HepG2 (cell line): ENCODE measurements at regions not wholly inside any gene's neighbourhood (a gene's known extent, or its start where the extent isn't known, plus 50 kb on each side); places are given as distances from the start of the nearest gene placed in this dataset.

Experiments used
- ATAC-seq: fragments of 200-7000 bp; cut with Tn5 transposase; 3 replicates; pipeline ENCODE4 v1.9.1; 2020; ENCODE audit warnings: mild to moderate bottlenecking, moderate library complexity
- BruUV-seq: library from RNA; stranded (reverse); fragments of 400-500 nt; replicated peaks from 2 replicates; lab custom pipeline; 2021; lab: Mats Ljungman, UMichigan
- CTCF ChIA-PET: fragments of 300-600 bp; formaldehyde crosslinking; extraction: SDS; loops from one replicate; lab custom pipeline; 2021; ENCODE audit warnings: low total read pairs, inconsistent platforms, low intra/inter-chr PET ratio; lab: Yijun Ruan, JAX
- POLR2A ChIA-PET: fragments of 350-600 bp; sonication (Branson Sonifier 250); formaldehyde crosslinking; loops from one replicate; lab custom pipeline; 2020; ENCODE audit warnings: antibody characterized with exemption, inconsistent platforms; lab: Yijun Ruan, JAX
- DNase-seq: peaks from one replicate; pipeline ENCODE4 v3.0.0-alpha.2; 2015; ENCODE audit warnings: low spot score
- FAIRE-seq: peaks from 3 replicates; lab custom pipeline; 2011; peaks lifted over from hg19 to GRCh38; lab: Jason Lieb, UNC
- H2AFZ ChIP-seq: one replicate; pipeline ENCODE4 v1.6.1; 2011; ENCODE audit warnings: low read length, inconsistent platforms
- H3K27ac ChIP-seq: fragments of 300-600 bp; 3 replicates; pipeline ENCODE4 v1.8.0; 2011; ENCODE audit warnings: mixed run types, mild to moderate bottlenecking, mixed read lengths, low read length, inconsistent platforms; ENCODE audit not compliant: insufficient read depth; ENCODE audit errors: extremely low read length
- H3K27me3 ChIP-seq, 2 experiments: fragments of 200-600 bp in 1 of 2; 2 replicates in 1 of 2; 3 replicates in 1 of 2; pipeline versions ENCODE4 v1.6.0 to v1.8.0; 2011; ENCODE audit warnings: low read length in 2 of 2, mild to moderate bottlenecking in 2 of 2, moderate library complexity in 2 of 2, inconsistent platforms in 1 of 2; ENCODE audit not compliant: insufficient read depth in 2 of 2, control insufficient read depth in 1 of 2
- H3K36me3 ChIP-seq, 2 experiments: fragments of 200-600 bp in 1 of 2; replicated peaks in 1 of 2; 2 replicates in 1 of 2; 3 replicates in 1 of 2; pipeline versions ENCODE4 v1.5.1 to v1.8.0; 2011; ENCODE audit warnings: low read length in 2 of 2, inconsistent platforms in 1 of 2; ENCODE audit not compliant: insufficient read depth in 2 of 2, control insufficient read depth in 1 of 2
- H3K4me1 ChIP-seq: 2 replicates; pipeline ENCODE4 v1.5.1; 2012; ENCODE audit warnings: low read length, inconsistent platforms; ENCODE audit not compliant: insufficient read depth
- H3K4me2 ChIP-seq: 2 replicates; pipeline ENCODE4 v1.6.0; 2011; ENCODE audit warnings: low read depth, low read length, inconsistent platforms
- H3K4me3 ChIP-seq, 3 experiments: fragments of 200-600 bp in 1 of 3; sonication (generic), shearing (Covaris generic) in 1 of 3; replicated peaks in 1 of 3; 2 replicates each; pipeline ENCODE4 v1.5.1; 2011 to 2016; ENCODE audit warnings: low read length in 3 of 3, inconsistent platforms in 2 of 3, low read depth in 2 of 3, mild to moderate bottlenecking in 2 of 3, control low read depth in 1 of 3, mixed read lengths in 1 of 3; ENCODE audit not compliant: insufficient read depth in 1 of 3
- H3K79me2 ChIP-seq: one replicate; pipeline ENCODE4 v1.6.1; 2011; ENCODE audit warnings: low read length, inconsistent platforms; ENCODE audit not compliant: insufficient read depth
- H3K9ac ChIP-seq: 2 replicates; pipeline ENCODE4 v1.6.0; 2011; ENCODE audit warnings: mild to moderate bottlenecking, low read depth, low read length, inconsistent platforms; ENCODE audit not compliant: insufficient read depth
- H3K9me3 ChIP-seq: 2 replicates; pipeline ENCODE4 v1.5.1; 2012; ENCODE audit warnings: mild to moderate bottlenecking, low read length
- H4K20me1 ChIP-seq: 2 replicates; pipeline ENCODE4 v1.6.0; 2011; ENCODE audit warnings: inconsistent platforms, mild to moderate bottlenecking, low read length, moderate library complexity; ENCODE audit not compliant: insufficient read depth
- NFRKB ChIP-seq: fragments of 450-650 bp; IDR thresholded peaks from 2 replicates; pipeline ENCODE4 v1.6.1; 2017
- ZFAT ChIP-seq: sonication (generic); formaldehyde crosslinking; conservative IDR thresholded peaks from 2 replicates; pipeline ENCODE4 v1.8.1; 2023; ENCODE audit warnings: missing genetic modification reagents, inconsistent platforms
- ZNF251 ChIP-seq: sonication (generic); formaldehyde crosslinking; IDR thresholded peaks from 2 replicates; pipeline ENCODE4 v1.9.0; 2021; ENCODE audit warnings: mild to moderate bottlenecking, missing genetic modification reagents
- ZNF468 ChIP-seq: sonication (generic); formaldehyde crosslinking; IDR thresholded peaks from 2 replicates; pipeline ENCODE4 v1.8.0; 2022; ENCODE audit warnings: mild to moderate bottlenecking, moderate library complexity, missing genetic modification reagents
- ZNF484 ChIP-seq: sonication (generic); formaldehyde crosslinking; IDR thresholded peaks from 2 replicates; pipeline ENCODE4 v1.5.1; 2020; ENCODE audit warnings: mild to moderate bottlenecking, low read depth, missing genetic modification reagents, borderline replicate concordance
- ZNF556 ChIP-seq: sonication (generic); formaldehyde crosslinking; IDR thresholded peaks from 2 replicates; pipeline ENCODE4 v1.4.0; 2020; ENCODE audit warnings: mild to moderate bottlenecking, missing genetic modification reagents, borderline replicate concordance
- ZNF891 ChIP-seq: sonication (generic); formaldehyde crosslinking; IDR thresholded peaks from 2 replicates; pipeline ENCODE4 v1.5.0; 2020; ENCODE audit warnings: mild to moderate bottlenecking, missing genetic modification reagents
- ZSCAN9 ChIP-seq: IDR thresholded peaks from 2 replicates; pipeline ENCODE4 v1.6.1; 2016; ENCODE audit warnings: borderline replicate concordance
- WGBS: methylation state at CpG from one replicate; pipeline ENCODE4 v1.1.6; 2017; ENCODE audit warnings: low lambda C conversion rate; 5-methylcytosine and 5-hydroxymethylcytosine counted together
- in situ Hi-C: cut with HindIII; loops from 2 replicates; pipeline ENCODE4 v1.10.0; 2017; ENCODE audit warnings: low pct_unique_long_range_greater_than_20kb; ENCODE audit not compliant: extremely low pct_ligation_motif_present
- intact Hi-C: fragments of 100-400 bp; cut with micrococcal nuclease; formaldehyde crosslinking; loops from one replicate; pipeline ENCODE4 v1.10.0; 2022; ENCODE audit not compliant: unreplicated experiment
- TF ChIP-seq, protein P1 (sequence below): sonication (generic); formaldehyde crosslinking; IDR thresholded peaks from 2 replicates; pipeline ENCODE4 v1.5.0; 2020; ENCODE audit warnings: mild to moderate bottlenecking, missing genetic modification reagents, borderline replicate concordance
- TF ChIP-seq, protein P2 (sequence below): sonication (generic); formaldehyde crosslinking; IDR thresholded peaks from 2 replicates; pipeline ENCODE4 v1.4.0; 2020; ENCODE audit warnings: missing genetic modification reagents
- TF ChIP-seq, protein P3 (sequence below): sonication (generic); formaldehyde crosslinking; IDR thresholded peaks from 2 replicates; pipeline ENCODE4 v1.5.0; 2020; ENCODE audit warnings: missing genetic modification reagents

DNA sequence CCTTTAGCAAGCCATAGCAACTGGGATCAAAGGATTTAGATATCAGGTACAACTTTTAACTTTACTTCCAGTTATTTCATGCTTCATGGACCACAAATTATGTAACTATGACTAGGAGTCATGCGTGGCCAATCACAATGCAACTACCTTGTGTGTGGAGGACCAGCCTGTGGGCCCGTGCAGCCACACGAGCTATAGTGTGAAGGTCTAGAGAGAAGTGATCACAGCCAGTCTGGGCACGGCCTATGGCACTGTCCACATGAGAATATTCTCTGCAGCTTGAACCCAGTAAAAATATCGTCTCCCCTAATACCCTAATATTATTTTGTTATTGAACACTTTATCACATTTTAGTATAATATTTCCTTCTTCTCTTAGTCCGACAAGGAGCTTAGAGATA is 464.9 kb upstream of the MIR17HG start (continued):
- TF ChIP-seq, protein P1, sequence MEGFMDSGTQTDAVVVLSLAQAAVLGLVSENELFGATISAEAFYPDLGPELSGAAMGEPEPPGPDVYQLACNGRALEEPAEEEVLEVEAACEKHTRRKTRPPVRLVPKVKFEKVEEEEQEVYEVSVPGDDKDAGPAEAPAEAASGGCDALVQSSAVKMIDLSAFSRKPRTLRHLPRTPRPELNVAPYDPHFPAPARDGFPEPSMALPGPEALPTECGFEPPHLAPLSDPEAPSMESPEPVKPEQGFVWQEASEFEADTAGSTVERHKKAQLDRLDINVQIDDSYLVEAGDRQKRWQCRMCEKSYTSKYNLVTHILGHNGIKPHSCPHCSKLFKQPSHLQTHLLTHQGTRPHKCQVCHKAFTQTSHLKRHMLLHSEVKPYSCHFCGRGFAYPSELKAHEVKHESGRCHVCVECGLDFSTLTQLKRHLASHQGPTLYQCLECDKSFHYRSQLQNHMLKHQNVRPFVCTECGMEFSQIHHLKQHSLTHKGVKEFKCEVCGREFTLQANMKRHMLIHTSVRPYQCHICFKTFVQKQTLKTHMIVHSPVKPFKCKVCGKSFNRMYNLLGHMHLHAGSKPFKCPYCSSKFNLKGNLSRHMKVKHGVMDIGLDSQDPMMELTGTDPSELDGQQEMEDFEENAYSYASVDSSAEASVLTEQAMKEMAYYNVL = no peak
- TF ChIP-seq ZSCAN9 = no peak
- TF ChIP-seq, all 625 proteins: peak for 0

DNA sequence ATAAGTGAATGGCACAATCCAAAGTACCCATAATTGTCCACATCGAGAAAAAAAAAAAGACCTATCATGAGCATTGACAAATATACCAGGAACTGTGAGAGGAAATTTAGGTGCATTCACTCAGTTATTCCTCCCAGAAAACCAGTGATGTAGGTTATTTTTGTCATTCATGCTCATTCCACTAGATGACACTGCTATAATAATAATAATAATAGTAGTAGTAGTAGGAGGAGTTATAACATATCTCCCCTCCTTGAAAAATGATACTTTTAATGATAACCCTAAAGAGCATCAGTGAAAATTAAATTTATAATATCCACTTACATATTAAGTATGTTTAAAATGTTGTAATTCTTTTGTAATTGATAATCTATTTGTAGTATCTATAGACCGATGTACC is 463.9 kb upstream of the MIR17HG start:
- BruUV-seq = no TSS peak
- ChIA-PET CTCF (no interaction called here), POLR2A (no interaction called here)
- H3K36me3 ChIP-seq = no peaks in the 10 kb centered on the region
- WGBS = 23% methylated on average over 2 of the region's 2 CpGs
- FAIRE-seq (no peak), ATAC-seq (no peak)
- in situ Hi-C loops = no loop called here
- H3K79me2 ChIP-seq = no peaks in the 10 kb centered on the region
- H3K27ac ChIP-seq = no peak overlapping the region
- no peak overlapping the region for H3K4me3 ChIP-seq
- no peaks in the 10 kb centered on the region for H3K27me3 ChIP-seq
- no peak overlapping the region for H3K4me2 ChIP-seq
- TF ChIP-seq, protein P2, sequence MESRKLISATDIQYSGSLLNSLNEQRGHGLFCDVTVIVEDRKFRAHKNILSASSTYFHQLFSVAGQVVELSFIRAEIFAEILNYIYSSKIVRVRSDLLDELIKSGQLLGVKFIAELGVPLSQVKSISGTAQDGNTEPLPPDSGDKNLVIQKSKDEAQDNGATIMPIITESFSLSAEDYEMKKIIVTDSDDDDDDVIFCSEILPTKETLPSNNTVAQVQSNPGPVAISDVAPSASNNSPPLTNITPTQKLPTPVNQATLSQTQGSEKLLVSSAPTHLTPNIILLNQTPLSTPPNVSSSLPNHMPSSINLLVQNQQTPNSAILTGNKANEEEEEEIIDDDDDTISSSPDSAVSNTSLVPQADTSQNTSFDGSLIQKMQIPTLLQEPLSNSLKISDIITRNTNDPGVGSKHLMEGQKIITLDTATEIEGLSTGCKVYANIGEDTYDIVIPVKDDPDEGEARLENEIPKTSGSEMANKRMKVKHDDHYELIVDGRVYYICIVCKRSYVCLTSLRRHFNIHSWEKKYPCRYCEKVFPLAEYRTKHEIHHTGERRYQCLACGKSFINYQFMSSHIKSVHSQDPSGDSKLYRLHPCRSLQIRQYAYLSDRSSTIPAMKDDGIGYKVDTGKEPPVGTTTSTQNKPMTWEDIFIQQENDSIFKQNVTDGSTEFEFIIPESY (CRISPR knock-in tag) = no peak
- TF ChIP-seq ZFAT = no peak
- no peak for TF ChIP-seq ZNF251
- TF ChIP-seq, protein P3, sequence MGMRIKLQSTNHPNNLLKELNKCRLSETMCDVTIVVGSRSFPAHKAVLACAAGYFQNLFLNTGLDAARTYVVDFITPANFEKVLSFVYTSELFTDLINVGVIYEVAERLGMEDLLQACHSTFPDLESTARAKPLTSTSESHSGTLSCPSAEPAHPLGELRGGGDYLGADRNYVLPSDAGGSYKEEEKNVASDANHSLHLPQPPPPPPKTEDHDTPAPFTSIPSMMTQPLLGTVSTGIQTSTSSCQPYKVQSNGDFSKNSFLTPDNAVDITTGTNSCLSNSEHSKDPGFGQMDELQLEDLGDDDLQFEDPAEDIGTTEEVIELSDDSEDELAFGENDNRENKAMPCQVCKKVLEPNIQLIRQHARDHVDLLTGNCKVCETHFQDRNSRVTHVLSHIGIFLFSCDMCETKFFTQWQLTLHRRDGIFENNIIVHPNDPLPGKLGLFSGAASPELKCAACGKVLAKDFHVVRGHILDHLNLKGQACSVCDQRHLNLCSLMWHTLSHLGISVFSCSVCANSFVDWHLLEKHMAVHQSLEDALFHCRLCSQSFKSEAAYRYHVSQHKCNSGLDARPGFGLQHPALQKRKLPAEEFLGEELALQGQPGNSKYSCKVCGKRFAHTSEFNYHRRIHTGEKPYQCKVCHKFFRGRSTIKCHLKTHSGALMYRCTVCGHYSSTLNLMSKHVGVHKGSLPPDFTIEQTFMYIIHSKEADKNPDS (CRISPR knock-in tag) = no peak
- TF ChIP-seq ZNF891 (CRISPR knock-in tag) = no peak
- no peak for TF ChIP-seq NFRKB
- no peak for TF ChIP-seq ZNF556 (CRISPR knock-in tag)
- TF ChIP-seq ZNF468 (CRISPR knock-in tag) = no peak
- TF ChIP-seq ZNF484 (CRISPR knock-in tag) = no peak
- TF ChIP-seq, all 625 proteins: peak for 0
- no peaks in the 10 kb centered on the region for H3K4me1 ChIP-seq
- intact Hi-C loops = no loop called here
- DNase-seq = no peak
- H2AFZ ChIP-seq = no peak overlapping the region
- no peak overlapping the region for H3K9ac ChIP-seq
- H3K9me3 ChIP-seq = no peaks in the 10 kb centered on the region
- H4K20me1 ChIP-seq = no peaks in the 10 kb centered on the region
